DMS153 (cell line): ENCODE measurements at regions not wholly inside any gene's neighbourhood (a gene's known extent, or its start where the extent isn't known, plus 50 kb on each side); places are given as distances from the start of the nearest gene placed in this dataset.

Experiments
- DNase-seq: peaks from one replicate; lab custom pipeline; 2025; lab: John Stamatoyannopoulos, UW

DNA sequence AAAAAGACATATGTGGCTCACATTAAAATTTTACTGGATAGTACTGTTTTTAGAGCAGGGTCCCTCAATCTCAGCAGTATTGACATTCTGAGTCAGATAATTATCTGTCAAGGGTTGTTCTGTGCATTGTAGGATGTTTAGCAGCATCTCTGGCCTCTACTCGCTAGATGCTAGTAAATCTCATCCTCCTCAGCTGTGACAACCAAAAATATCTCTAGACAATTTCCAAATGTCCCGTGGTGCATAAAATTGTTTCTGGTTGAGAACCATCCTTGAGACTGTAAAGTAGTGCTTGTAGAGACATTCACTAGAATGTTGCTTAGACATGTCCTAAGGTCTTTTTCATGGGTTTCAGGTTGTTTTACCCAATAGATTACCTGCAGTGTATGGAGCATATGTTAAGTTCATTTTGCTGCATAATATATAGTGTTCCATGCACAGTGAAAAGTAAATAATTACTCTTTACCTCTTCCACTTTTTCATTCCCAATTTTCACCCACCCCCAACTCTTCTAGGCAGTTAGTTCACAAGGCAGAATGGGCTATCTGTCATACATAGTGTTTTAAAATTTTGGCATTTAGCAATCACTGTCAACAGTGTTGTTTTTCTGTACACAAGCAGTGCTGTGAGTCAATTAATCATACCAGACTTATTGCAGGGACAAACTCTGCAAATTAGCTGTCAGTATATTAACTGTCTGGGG, 200.2 kb upstream of the SLC38A2 start:
- no peak for DNase-seq

DNA sequence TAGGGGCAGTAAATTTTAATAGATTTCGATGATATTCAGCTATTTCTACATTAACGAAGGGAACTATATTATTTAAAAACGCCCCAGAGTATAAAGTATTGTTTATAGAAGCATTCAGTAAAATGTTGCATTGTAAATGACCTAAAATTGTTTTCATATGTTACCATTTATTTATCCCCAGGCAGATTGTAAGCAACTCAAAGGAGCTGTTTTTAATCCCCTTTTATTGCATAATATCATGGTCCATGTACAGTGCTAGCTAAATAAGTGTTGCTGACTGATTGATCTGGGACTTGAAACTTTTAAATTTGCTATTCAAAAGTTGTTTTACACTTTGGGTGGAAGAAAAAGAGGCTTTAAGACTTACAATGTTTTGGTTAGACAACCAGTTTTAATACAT, 199.0 kb upstream of the SLC38A2 start:
- DNase-seq, result no peak

DNA sequence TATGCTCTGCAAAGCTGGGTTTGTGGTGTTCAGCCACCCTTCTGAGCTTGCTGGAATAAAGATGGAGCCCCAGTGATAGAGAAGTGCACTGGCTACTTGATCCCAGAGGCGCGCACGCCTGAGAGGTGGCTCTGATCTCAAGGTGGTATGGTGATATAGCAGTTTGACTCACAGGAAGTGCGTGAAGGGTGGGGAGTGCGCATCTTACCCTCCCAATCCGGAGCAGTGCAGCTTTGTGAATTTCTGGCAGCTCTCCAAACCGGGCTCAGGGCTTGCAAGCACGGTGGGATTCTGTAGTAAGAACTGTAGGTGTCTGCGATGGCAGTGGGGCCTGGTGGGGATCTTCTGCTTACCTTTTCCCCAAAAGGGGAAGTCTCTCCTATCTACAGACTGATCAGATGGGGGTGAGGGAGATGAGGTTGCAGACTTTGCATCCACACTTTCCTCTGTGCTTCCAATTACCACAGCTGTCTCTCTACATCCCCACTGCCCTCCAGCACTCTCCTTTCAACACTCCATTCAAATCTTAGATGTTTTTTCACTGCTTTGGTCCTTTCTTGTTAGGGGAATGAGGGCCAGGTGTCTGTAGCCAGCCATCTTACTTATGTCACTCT, 197.4 kb upstream of the SLC38A2 start:
- no peak for DNase-seq

GRCh38 chr12:46567667-46568066, 195.1 kb upstream of the SLC38A2 start:
- DNase-seq, result no peak

DNA sequence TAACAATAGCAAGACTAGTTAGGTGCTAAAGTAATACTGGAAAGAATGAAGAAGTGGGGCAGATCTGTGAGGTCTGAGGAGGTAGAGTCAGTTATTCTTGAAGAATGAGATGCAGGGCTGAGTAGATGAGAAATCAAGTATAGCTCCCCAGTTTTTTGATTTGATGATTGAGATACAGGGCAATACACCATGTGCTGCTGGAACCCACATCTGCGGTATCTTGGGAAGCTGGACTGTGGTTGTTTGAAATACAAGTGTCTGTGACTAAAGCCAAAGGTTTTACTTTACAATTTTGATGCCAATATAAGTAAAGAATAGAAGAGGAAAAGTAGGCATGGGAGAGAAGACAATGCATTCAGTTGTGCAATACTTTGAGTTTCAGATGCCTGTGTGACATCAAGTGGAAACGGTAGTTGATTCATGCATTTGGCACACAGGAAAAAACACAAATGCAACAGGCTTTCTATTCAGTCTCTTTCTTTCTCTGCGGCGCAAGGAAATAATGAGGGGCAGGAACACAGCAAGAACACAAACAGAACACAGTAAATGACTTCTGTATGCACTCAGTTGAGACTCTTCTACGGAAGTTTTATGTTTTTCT, 190.2 kb upstream of the SLC38A2 start:
- DNase-seq, result peak; percentile 81

DNA sequence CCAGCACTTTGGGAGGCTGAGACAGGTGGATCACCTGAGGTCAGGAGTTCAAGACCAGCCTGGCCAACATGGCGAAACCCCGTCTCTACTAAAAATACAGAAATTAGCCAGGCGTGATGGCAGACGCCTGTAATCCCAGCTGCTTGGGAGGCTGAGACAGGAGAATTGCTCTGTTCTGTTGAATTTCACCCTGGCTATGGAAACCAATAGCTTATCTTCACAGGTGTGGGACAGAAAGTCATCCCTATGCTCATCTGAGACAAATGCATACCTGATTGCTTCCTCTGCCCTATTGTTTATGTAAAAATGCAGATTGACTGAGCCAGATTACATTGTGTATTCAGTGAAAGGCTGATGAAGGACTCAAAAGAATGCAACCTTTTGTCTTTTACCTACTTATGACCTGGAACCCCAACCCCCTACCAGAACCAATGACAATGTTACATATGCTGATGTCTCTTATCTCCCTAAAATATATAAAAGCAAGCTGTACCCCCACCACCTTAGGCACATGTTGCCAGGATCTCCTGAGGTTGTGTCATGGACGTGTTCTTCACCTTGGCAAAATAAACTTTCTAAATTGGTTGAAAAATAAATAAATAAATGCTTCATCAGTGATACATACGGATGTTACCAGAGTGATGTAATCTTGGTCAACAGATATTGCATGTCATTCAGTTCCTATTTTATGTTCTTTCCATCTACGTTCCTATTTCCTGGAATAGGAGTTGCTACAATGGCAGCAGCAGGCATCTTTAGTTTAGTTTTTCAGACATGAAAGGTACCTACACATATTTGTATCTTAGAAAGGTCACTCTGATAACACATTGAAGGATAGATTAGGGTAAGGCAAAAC, 189.4 kb upstream of the SLC38A2 start:
- DNase-seq, result peak; percentile 78

DNA sequence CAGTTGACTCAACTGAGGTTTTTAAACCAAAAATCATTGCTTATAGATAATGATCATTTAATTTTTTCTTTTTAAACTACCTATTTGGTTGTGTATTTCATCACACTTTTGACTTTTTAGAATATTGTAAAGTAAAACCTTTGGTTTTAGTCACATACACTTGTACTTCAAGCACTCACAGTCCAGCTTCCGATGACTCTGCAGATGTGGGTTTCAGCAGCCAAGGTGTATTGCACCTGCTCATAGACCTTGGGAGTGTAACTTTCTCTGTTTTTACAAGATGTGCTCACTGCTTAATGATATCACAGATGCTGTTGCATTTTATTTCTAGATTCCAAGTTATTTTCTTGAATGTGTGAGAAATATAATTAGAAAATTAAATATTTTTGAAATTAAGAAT, 188.3 kb upstream of the SLC38A2 start:
- DNase-seq, result no peak

DNA sequence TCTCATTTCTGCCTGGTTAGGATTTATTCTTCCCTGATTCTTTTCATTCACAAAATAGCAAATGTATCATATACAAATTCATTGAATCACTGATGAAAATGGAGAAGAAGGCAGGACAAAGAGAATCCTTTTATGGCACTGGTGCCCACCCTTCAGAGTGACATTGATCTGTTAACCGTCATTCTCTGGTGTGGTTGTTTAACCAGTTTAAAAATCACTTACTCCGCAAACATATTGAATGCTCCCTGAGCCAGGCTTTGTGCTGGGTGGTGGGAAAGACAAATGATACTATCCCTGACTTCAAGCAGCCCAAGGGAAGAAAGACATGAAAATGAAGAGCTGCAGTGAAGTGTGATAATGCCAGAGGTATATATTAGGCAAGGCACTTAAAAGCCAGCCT, 187.5 kb upstream of the SLC38A2 start:
- peak; percentile 36 for DNase-seq

- no peak for DNase-seq
Measured at GRCh38 chr12:46559311-46559710, 186.7 kb upstream of the SLC38A2 start.

GRCh38 chr12:46558677-46559076, 186.1 kb upstream of the SLC38A2 start:
- DNase-seq, result no peak

DNA sequence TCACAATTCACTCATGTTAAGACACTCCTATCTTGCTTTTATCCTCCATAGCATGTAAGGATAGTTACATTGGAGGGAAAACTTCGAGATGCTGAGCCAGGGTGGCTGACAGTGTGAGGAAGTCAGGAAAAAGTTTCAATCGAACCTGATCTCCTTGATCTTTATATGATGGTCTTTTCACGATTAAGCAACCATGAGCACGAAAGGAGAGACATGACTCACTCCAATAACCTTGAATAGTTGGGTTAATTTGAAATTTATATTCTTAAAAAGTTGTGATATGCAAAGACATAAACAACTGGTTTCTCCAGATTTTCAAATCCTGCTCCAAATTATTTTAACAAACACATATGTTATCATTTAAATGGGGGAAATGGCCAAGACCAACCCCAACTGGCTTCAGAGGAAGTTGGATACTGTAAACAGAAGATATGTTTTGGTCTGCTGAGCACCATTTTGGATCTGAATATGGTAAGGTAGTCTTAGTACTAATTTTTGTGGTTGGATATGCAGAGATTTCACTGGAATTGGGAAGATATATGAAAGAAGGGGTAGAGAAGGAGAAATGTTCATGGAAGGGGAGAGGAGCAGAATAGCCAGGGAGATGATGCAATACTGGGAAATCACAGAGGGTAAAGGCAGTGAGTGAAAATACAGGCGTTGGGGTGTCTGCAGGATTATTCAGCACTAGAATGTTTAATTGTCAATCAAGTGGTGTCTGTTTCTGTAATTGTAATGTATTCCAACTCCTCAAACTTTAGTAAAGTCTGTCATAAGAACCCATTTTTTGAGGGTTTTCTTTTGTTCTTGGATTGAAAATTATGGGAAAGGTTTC, 185.2 kb upstream of the SLC38A2 start:
- no peak for DNase-seq

- DNase-seq, result no peak
Measured at GRCh38 chr12:46556819-46557524, 184.4 kb upstream of the SLC38A2 start.

DNA sequence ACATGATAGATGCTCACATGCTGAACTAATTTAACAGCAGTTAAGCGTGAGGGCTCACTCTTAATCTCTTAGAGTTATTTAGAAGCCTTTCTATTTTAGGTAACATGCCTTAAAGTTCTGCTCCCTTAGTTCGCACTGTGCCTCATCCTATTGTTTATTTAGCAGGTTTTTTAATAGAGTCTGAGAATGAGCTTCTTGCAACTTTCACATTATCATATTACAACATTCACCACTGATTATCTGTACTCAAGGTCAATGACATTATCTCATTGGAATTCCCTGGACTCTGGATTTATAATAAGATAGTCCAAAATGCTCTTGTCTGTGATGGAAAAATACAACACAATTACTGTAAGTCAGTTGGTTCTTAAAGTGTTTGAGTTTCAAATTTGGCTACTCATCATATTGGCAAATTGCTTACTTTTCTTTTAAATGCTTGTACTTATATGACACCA, 183.6 kb upstream of the SLC38A2 start:
- no peak for DNase-seq

- no peak for DNase-seq
Measured at GRCh38 chr12:46555406-46555852, 182.9 kb upstream of the SLC38A2 start.

DNA sequence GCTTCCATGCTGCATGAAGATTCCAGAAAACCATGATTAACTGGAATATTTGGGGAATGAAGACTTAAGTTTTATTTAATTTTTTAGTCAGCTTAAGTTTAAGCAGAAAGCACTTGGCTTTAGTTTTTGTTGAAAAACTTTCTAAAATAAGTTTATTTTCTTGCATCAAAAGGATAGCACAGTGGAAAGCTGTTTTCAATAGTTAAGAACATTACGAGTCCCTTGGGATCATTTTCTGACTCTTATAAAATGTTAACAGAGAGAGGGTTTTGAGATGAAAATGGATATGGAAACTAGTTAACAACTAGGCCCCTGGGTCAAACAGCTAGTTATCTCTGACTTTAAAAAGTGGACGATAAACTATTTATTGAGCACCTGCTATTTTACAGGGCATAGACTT, 181.9 kb upstream of the SLC38A2 start:
- no peak for DNase-seq

GRCh38 chr12:46553911-46554310, 181.3 kb upstream of the SLC38A2 start:
- no peak for DNase-seq

DNA sequence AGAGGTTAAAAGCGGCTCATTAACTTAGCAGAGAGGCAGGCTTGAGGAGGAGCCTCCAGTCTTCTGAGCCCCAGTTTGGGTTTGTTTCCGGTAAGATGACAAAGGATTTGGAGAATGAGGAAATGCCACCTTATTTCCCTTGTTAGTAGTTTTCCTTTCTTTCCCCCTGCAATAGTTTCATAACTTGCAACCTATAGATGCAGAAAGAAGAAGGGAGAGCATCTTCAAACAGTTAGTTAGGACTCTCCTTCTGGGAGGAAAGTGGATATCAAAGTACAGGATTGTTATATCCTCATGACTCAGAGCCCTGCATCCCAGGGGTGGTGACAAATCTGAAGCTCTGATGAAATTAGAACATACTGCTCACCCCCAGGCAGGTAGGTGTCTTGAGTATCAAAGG, 180.7 kb upstream of the SLC38A2 start:
- no peak for DNase-seq

GRCh38 chr12:46550266-46550879, 177.8 kb upstream of the SLC38A2 start:
- no peak for DNase-seq

GRCh38 chr12:46549527-46550265, 177.1 kb upstream of the SLC38A2 start:
- no peak for DNase-seq

DNA sequence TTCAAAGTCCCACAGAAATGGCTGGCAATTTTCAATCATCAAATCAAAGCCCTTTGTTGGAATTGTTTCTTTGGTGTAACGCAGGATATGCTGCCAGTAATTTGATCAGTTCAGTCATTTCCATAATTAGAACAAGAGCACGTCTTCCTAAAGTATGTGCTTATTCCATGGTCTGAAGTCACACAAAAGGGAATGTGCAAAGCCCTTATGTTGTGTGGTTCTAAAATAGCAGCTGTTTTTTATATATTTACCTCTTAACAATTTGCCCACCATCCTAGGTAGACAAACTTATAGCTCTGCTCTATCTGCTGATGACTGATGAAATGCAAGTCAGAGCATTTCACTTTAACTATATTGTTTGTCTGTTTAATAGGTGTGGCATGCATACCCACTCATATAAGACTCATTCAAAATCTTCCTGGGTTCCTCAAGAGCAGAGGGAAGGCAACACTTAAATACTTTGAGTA, 176.1 kb upstream of the SLC38A2 start:
- no peak for DNase-seq
